NCI-H1694 (cell line): ENCODE measurements at regions not wholly inside any gene's neighbourhood (a gene's known extent, or its start where the extent isn't known, plus 50 kb on each side); places are given as distances from the start of the nearest gene placed in this dataset.

Experiments
- DNase-seq: peaks from one replicate; lab custom pipeline; 2025; lab: John Stamatoyannopoulos, UW

DNA sequence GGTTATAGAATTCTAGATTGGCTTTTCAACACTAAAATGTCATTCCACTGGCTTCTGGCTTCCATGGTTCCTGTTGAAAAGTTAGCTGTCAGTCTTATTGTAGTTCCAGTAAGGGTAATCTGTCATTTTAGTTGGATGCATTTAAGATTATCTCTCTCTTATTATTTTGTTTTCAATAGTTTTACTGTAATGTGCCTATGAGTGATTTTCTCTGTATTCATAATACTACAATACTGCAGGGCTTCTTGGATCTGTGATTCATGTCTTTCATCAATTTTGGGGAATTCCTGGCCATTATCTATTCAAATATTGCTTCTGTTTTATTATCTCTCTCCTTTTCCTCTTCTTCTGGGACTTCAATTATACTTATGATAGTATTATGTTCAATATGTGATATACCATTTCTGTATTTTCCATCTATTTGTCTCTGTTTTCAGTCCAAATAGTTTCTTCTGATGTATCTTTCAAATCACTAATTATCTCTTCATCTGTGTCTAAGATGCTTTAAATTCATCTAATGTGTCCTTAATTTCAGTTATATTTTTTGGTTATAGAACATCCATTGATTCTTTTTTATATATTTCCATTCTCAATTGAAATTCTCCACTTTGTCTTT is 101.5 kb downstream of the KCTD15 start:
- DNase-seq, result no peak

DNA sequence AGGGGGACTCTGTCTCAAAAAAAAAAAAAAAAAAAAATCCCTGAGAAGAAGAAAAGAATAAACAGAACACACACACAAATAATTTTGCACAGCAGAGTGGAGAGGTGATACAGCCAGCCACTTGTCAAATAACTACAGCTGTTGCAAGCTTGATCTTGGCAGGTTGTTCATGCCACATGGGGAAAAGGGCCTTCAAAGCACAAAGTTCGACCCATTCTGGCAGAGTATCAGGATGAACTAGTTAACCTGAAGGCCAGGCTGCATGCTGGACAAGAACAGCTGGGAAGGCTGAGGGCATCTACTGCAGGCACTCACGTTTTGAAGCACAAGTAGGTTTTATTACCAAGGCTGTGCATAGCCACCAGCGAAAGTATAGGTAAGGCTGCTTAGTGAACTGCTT is 104.1 kb downstream of the KCTD15 start:
- DNase-seq, result no peak

DNA sequence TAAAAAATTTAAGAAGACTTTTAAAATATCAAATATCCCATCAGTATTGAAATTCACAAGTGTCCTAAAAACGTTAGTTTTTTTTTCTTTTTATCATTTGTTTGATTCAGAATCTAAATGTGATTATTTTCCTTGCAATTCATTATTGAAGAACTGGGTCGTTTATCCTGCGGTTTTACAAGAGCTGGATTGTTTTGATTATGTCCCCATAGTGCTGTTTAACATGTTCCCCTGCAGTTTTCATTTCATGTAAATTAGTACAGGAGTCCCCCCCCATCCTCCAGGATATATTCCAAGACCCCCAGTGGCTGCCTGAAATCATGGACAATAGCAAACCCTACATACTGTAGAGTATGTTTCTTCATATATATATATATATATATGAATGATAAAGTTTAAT is 105.7 kb downstream of the KCTD15 start:
- no peak for DNase-seq

GRCh38 chr19:33902802-33903488 is 106.3 kb downstream of the KCTD15 start:
- DNase-seq, result no peak

- DNase-seq, result no peak
Observed at GRCh38 chr19:33903489-33903850, 106.8 kb downstream of the KCTD15 start.

- DNase-seq, result no peak
Observed at GRCh38 chr19:33904681-33905080, 108.0 kb downstream of the KCTD15 start.

- DNase-seq, result no peak
Observed at GRCh38 chr19:33905473-33905936, 108.8 kb downstream of the KCTD15 start.

- DNase-seq, result no peak
Observed at GRCh38 chr19:33905937-33906577, 109.4 kb downstream of the KCTD15 start.

DNA sequence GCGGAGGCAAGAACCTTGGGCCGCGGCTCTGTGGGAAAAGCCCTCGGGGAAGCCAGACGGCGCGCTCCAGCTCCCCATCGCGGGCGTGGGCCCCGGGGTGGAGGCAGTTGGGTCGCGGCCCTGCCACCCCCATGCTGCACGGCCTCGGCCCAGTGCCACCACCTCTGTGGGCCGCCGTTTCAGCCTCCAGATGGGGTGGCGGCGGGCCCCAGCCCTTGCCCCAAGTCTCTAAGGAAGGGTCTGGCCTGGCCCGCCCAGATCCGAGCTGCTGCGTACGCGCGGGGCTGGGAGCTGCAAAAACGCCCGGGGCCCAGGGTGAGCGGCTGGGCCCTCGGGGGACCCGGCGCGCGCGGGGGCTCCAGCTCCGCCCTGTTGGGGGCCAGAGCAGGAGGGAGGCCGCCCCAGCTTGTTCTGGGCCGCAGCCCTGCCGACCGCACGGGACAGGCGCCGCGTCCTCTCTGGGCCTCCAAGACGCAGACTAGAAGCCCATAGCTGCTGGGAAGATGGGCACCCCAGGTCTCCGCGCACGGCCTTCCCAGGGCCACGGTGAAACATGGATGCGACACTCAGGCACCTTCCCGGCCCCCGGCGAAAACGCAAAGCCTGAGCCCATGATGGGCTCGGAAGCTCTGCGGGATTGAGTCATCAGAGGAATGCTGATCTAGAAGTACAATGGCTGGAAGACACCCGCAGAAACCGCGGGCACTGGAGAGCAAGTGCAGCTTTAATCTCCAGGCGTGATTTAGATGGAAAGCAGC is 110.1 kb downstream of the KCTD15 start:
- no peak for DNase-seq

DNA sequence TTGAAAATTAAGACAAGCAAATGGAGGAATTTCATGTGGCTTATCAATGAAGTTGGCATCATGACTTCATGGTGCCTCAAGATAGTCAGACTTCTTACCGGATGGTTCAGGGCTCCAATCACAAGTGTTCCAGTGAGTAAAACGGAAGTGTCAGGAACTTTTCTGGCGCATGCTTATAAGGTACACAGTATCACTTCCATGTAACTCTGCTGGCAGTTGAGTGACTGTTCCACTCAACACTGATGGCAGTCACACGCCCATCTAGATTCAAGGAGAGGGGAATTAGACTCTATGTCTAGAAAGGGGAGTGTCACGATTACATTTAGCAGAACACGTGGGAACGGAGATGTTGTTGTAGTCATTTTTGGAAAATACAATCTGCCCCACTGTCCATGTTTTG is 114.3 kb downstream of the KCTD15 start:
- DNase-seq, result no peak

- no peak for DNase-seq
Observed at GRCh38 chr19:33914599-33914998, 117.9 kb downstream of the KCTD15 start.

DNA sequence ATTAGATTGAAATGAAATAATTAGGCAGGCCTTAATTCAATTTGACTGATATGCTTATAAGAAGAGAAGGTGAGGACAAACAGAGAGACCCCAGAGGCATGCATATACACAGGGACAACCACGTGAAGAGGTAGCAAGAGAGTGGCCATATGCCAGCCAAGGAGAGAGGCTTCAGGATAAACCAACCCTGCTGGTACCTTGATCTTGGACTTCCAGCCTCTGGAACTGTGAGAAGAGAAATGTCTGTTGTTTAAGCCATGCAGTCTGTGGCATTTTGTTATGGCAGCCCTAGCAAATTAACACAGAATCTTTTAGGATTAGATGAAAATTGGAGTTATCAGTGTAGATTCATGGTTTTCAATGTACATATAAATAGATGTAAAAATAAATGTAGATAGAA is 120.1 kb downstream of the KCTD15 start:
- DNase-seq, result no peak

GRCh38 chr19:33919291-33919690 is 122.6 kb downstream of the KCTD15 start:
- no peak for DNase-seq

- DNase-seq, result no peak
Observed at GRCh38 chr19:33921165-33921564, 124.5 kb downstream of the KCTD15 start.

GRCh38 chr19:33926306-33926705 is 129.6 kb downstream of the KCTD15 start:
- no peak for DNase-seq

DNA sequence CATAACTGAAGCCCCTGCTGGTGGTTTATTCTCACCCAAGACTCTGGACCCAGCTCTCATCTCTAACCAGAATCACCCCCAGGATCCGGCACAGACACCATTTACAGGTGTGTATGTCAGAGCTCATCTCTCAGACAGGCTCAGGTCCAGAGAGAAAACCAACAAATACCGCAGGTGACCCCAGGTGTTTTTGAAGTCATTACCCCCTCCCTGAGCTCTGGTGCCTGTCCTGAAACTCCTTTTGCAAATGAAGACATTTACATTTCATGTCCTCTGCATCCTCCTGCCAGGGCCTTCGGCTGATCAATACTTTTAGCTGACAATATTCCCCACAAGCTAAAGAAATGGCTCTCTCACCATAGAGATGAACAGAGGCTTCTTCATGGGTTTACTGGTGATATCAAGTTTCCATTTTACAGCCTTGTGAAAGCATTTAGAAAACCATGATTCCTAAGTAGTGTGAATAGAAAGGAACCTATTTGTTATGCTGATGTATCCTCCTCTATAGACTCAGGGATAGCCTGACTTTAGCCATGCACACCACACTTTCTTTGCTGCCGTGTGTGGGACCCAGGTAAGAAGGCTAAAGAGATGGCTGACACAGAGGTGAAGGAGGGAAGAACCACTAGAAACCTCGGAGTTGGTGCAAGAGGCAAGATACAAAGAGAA is 131.3 kb downstream of the KCTD15 start:
- DNase-seq, result no peak

DNA sequence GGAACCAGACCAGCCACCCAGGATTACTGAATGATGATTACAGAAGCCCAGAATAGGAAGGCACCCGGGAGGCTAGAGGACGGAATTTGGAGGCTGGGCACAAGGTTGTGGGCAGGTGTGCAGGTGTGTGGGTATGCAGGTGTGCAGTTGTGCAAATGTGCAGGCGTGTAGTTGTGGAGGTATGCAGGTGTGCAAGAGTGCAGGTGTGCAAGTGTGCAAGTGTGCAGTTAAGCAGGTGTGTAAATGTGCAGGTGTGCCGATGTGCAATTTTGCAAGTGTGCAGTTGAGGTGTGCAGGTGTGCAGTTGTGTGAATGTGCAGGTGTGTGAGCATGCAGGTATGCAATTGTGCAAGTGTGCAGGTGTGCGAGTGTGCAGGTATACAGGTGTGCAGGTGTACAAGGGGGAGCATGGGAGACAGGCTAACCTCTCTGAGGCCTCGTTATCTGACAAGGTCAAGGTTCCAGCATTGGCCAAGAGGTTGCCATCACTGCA is 131.8 kb downstream of the KCTD15 start:
- no peak for DNase-seq

DNA sequence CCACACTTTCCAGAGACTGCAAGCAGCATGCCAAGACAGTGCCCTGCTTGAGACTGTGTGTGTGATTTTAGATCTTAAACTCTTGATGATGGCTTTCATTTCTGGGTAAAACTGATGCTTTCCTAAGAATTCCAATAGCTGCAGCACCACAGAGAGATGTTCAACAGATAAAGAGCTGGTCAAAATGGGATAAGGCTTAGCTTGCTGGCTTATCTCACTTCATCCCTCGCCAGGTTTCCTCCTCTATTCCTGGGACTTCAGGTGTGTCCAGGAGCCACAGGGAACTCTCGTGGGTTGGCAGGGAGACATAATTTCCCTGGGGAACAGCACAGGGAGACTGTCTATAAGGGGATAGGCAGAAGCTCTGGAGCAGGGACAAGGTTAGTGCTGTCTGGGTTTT is 137.3 kb downstream of the KCTD15 start:
- no peak for DNase-seq

DNA sequence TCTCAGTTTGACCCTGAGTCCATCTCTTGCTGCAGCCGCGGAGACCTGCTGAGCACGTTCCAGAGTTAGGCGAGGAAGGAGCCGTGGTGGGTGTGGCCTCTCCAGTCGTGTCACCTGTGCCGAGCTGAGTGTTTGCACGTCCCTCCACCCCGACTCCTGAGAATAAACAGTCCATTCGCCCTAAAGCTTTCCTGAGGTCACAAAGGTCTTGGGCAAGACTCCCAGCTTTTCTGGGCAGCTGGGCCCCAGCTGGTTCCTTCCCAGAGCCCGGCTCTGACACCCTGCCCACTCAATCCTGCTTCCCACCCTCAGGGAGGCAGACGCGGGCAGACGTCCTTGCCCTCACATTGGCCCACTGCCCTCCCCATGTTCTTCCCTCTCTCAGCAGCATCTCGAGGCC is 142.2 kb downstream of the KCTD15 start:
- no peak for DNase-seq

DNA sequence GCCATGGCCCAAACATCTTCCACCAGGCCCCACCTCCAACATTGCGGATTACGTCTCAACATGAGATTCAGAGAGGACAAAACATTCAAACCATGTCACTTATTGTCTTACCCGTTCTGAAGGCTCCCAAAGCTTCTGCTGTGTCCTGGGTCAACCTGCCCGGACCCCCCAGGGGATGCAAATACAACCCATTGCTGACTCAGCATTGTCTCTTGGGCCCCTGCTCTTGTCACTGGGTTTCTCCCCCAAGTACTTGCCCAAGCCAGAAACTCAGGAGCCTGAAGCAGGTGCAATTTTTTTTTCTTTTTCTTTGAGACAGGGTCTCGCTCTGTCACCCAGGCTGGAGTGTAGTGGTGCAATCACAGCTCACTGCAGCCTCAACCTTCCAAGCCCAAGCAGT is 144.5 kb downstream of the KCTD15 start:
- no peak for DNase-seq

GRCh38 chr19:33946535-33947264 is 150.0 kb downstream of the KCTD15 start:
- DNase-seq, result no peak
